GM20000 (cell line): ENCODE measurements at regions not wholly inside any gene's neighbourhood (a gene's known extent, or its start where the extent isn't known, plus 50 kb on each side); places are given as distances from the start of the nearest gene placed in this dataset.

Source experiments
- DNase-seq: peaks from one replicate; pipeline ENCODE4 v3.0.0; 2012; ENCODE audit warnings: low spot score
- CTCF ChIP-seq: IDR thresholded peaks from 2 replicates; pipeline ENCODE4 v1.5.1; 2012; ENCODE audit warnings: mild to moderate bottlenecking, control low read depth; ENCODE audit errors: extremely low read depth, missing control alignments

GRCh38 chr10:33635967-33636515 is 301.6 kb upstream of the NRP1 start:
- TF ChIP-seq CTCF: no peak
- DNase-seq: no peak

GRCh38 chr10:33632432-33632831 is 298.0 kb upstream of the NRP1 start:
- no peak for TF ChIP-seq CTCF

GRCh38 chr10:33631991-33632390 is 297.5 kb upstream of the NRP1 start:
- no peak for TF ChIP-seq CTCF
- no peak for DNase-seq

More at GRCh38 chr10:33632432-33632831, 298.0 kb upstream of the NRP1 start:
- DNase-seq: no peak

- no peak for DNase-seq
- no peak for TF ChIP-seq CTCF
These were observed 296.3 kb upstream of the NRP1 start for GRCh38 chr10:33630761-33631160.

- no peak for DNase-seq
- TF ChIP-seq CTCF: no peak
These were observed 293.1 kb upstream of the NRP1 start for GRCh38 chr10:33627611-33628010.

- DNase-seq: no peak
- no peak for TF ChIP-seq CTCF
These were observed 292.5 kb upstream of the NRP1 start for GRCh38 chr10:33626798-33627466.

- TF ChIP-seq CTCF: no peak
- DNase-seq: no peak
These were observed 289.2 kb upstream of the NRP1 start for GRCh38 chr10:33623669-33624068.
